Stimulated activated CD8-positive, alpha-beta memory T cell treated with anti-CD3 and anti-CD28 coated beads, Interleukin-15, amount 100 ng/mL, for 24 hours (primary cell): ENCODE measurements at regions not wholly inside any gene's neighbourhood (a gene's known extent, or its start where the extent isn't known, plus 50 kb on each side); places are given as distances from the start of the nearest gene placed in this dataset.

Experiments used
- DNase-seq: peaks from one replicate; pipeline ENCODE4 v3.0.0-alpha.2; 2020; ENCODE audit warnings: low read depth

GRCh38 chr18:51861046-51861445, 479.0 kb upstream of the DCC start:
- DNase-seq, result no peak

- no peak for DNase-seq
These were observed 477.8 kb upstream of the DCC start for GRCh38 chr18:51862051-51862715.

GRCh38 chr18:51864219-51864965, 475.6 kb upstream of the DCC start:
- DNase-seq, result no peak

GRCh38 chr18:51865538-51865937, 474.5 kb upstream of the DCC start:
- no peak for DNase-seq

- DNase-seq, result no peak
These were observed 472.2 kb upstream of the DCC start for GRCh38 chr18:51867767-51868166.

- DNase-seq, result no peak
These were observed 461.3 kb upstream of the DCC start for GRCh38 chr18:51878724-51879123.

- no peak for DNase-seq
These were observed 460.7 kb upstream of the DCC start for GRCh38 chr18:51879329-51879728.

GRCh38 chr18:51881394-51881793, 458.6 kb upstream of the DCC start:
- no peak for DNase-seq

GRCh38 chr18:51884039-51884438, 456.0 kb upstream of the DCC start:
- DNase-seq, result no peak

- DNase-seq, result no peak
These were observed 449.2 kb upstream of the DCC start for GRCh38 chr18:51890762-51891161.

GRCh38 chr18:51891876-51892275, 448.1 kb upstream of the DCC start:
- DNase-seq, result no peak

- no peak for DNase-seq
These were observed 442.1 kb upstream of the DCC start for GRCh38 chr18:51897884-51898283.

GRCh38 chr18:51907687-51908597, 432.1 kb upstream of the DCC start:
- no peak for DNase-seq

- no peak for DNase-seq
These were observed 431.4 kb upstream of the DCC start for GRCh38 chr18:51908598-51908944.

GRCh38 chr18:51911584-51911983, 428.4 kb upstream of the DCC start:
- DNase-seq, result no peak

- no peak for DNase-seq
These were observed 427.6 kb upstream of the DCC start for GRCh38 chr18:51912381-51912780.

GRCh38 chr18:51915176-51915575, 424.8 kb upstream of the DCC start:
- no peak for DNase-seq

- no peak for DNase-seq
These were observed 418.1 kb upstream of the DCC start for GRCh38 chr18:51921862-51922261.

GRCh38 chr18:51933903-51934302, 406.1 kb upstream of the DCC start:
- DNase-seq, result no peak

- no peak for DNase-seq
These were observed 403.9 kb upstream of the DCC start for GRCh38 chr18:51936115-51936514.

GRCh38 chr18:51941999-51942398, 398.0 kb upstream of the DCC start:
- no peak for DNase-seq

- DNase-seq, result no peak
These were observed 396.7 kb upstream of the DCC start for GRCh38 chr18:51943281-51943680.

- no peak for DNase-seq
These were observed 393.1 kb upstream of the DCC start for GRCh38 chr18:51946946-51947345.
